SK-N-MC (cell line): ENCODE measurements at regions not wholly inside any gene's neighbourhood (a gene's known extent, or its start where the extent isn't known, plus 50 kb on each side); places are given as distances from the start of the nearest gene placed in this dataset.

Experiments used
- EZH2 ChIP-seq: fragments of 200-600 bp; sonication (generic); IDR thresholded peaks from one replicate; pipeline ENCODE4 v1.6.1; 2017; ENCODE audit warnings: antibody characterized with exemption
- FOXP2 ChIP-seq: optimal IDR thresholded peaks from 2 replicates; pipeline ENCODE3; 2011; ENCODE audit warnings: mild to moderate bottlenecking, moderate library complexity; ENCODE audit not compliant: insufficient read depth; ENCODE audit errors: extremely low read length, control extremely low read depth
- POLR2AphosphoS5 ChIP-seq: IDR thresholded peaks from 2 replicates; pipeline ENCODE4 v1.6.1; 2012; ENCODE audit warnings: mild to moderate bottlenecking, low read depth, low read length, borderline replicate concordance

DNA sequence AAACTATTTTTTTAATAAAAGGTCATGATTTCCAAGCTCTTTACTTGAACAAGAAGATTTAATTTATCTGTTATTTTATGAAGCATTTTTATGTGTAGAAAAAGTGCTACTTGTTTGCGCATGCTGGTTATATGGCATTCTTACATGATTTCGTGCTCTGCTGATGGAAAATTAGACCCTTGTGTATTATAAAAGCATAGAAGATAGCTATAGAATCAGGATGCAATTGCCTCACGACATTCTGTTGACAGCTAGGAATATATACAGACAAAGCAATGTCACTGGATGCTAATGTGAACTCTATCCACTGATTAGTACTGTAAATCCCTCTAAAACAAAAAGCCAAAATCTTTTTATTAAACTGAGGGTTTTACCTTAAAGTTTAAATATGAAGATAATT, 255.9 kb downstream of the MDFIC start:
- TF ChIP-seq EZH2: no peak
- TF ChIP-seq POLR2AphosphoS5: no peak
- no peak for TF ChIP-seq FOXP2
